HEK293 (cell line): ENCODE measurements at regions not wholly inside any gene's neighbourhood (a gene's known extent, or its start where the extent isn't known, plus 50 kb on each side); places are given as distances from the start of the nearest gene placed in this dataset.

Experiments
- CTCF ChIA-PET: fragments of 350-600 bp; formaldehyde crosslinking; extraction: SDS; loops from one replicate; lab custom pipeline; 2021; ENCODE audit warnings: antibody characterized with exemption; lab: Yijun Ruan, JAX
- POLR2A ChIA-PET: fragments of 300-600 bp; formaldehyde crosslinking; extraction: SDS; loops from one replicate; lab custom pipeline; 2020; ENCODE audit warnings: antibody characterized with exemption, inconsistent platforms; lab: Yijun Ruan, JAX
- H3K27ac ChIP-seq: fragments of 200-500 bp; sonication (Bioruptor generic); 2 replicates; pipeline ENCODE4 v1.5.1; 2014; ENCODE audit warnings: low read depth, low read length, control low read depth, inconsistent platforms; ENCODE audit errors: extremely low read depth
- H3K36me3 ChIP-seq, 2 experiments: fragments of 200-500 bp in 1 of 2; sonication (Bioruptor generic) in 1 of 2; 1 replicate in 1 of 2; 2 replicates in 1 of 2; pipeline ENCODE4 v1.5.1; 2014 to 2017; ENCODE audit warnings: inconsistent platforms in 2 of 2, low read length in 2 of 2; ENCODE audit not compliant: control insufficient read depth in 2 of 2, insufficient read depth in 1 of 2
- H3K4me1 ChIP-seq: fragments of 200-500 bp; sonication (Bioruptor generic); 2 replicates; pipeline ENCODE4 v1.5.1; 2014; ENCODE audit warnings: mild to moderate bottlenecking, low read length, inconsistent platforms; ENCODE audit not compliant: control insufficient read depth, insufficient read depth
- H3K4me3 ChIP-seq: 2 replicates; pipeline ENCODE4 v1.5.1; 2011; ENCODE audit warnings: low read depth, mild to moderate bottlenecking, control low read depth, low read length, moderate library complexity
- H3K9me3 ChIP-seq: fragments of 200-500 bp; sonication (Bioruptor generic); 2 replicates; pipeline ENCODE4 v1.5.1; 2014; ENCODE audit warnings: low read depth, low read length, inconsistent platforms; ENCODE audit not compliant: control insufficient read depth, insufficient read depth
- HOXD13 ChIP-seq: sonication (generic); formaldehyde crosslinking; IDR thresholded peaks from 2 replicates; pipeline ENCODE4 v1.8.0; 2022; ENCODE audit warnings: missing genetic modification reagents, borderline replicate concordance
- KLF9 ChIP-seq: fragments of 450-650 bp; formaldehyde crosslinking; IDR thresholded peaks from 2 replicates; pipeline ENCODE4 v1.5.1; 2016; ENCODE audit warnings: missing biosample characterization, missing genetic modification characterization, low read depth
- SALL2 ChIP-seq: fragments of 450-650 bp; formaldehyde crosslinking; IDR thresholded peaks from 2 replicates; pipeline ENCODE4 v1.5.0; 2017; ENCODE audit warnings: missing biosample characterization, mild to moderate bottlenecking, missing genetic modification characterization, borderline replicate concordance
- SCRT1 ChIP-seq: fragments of 450-650 bp; formaldehyde crosslinking; IDR thresholded peaks from 2 replicates; pipeline ENCODE4 v1.5.1; 2016; ENCODE audit warnings: missing biosample characterization, missing genetic modification characterization, borderline replicate concordance
- YY1 ChIP-seq: fragments of 450-650 bp; formaldehyde crosslinking; IDR thresholded peaks from 2 replicates; pipeline ENCODE4 v1.5.1; 2018; ENCODE audit warnings: missing biosample characterization, missing genetic modification characterization
- ZBTB21 ChIP-seq: fragments of 450-650 bp; formaldehyde crosslinking; IDR thresholded peaks from 2 replicates; pipeline ENCODE4 v1.5.1; 2017; ENCODE audit warnings: missing biosample characterization, missing genetic modification characterization
- ZEB2 ChIP-seq: fragments of 450-650 bp; formaldehyde crosslinking; IDR thresholded peaks from 2 replicates; pipeline ENCODE4 v1.5.1; 2016; ENCODE audit warnings: missing biosample characterization, missing genetic modification characterization
- ZNF10 ChIP-seq: fragments of 450-650 bp; formaldehyde crosslinking; IDR thresholded peaks from 2 replicates; pipeline ENCODE4 v1.5.1; 2017; ENCODE audit warnings: missing biosample characterization, missing genetic modification characterization
- ZNF157 ChIP-seq: fragments of 450-650 bp; formaldehyde crosslinking; IDR thresholded peaks from 2 replicates; pipeline ENCODE4 v1.5.1; 2016; ENCODE audit warnings: missing biosample characterization, missing genetic modification characterization
- ZNF174 ChIP-seq: fragments of 450-650 bp; formaldehyde crosslinking; IDR thresholded peaks from 2 replicates; pipeline ENCODE4 v1.5.0; 2017; ENCODE audit warnings: missing biosample characterization, mild to moderate bottlenecking, missing genetic modification characterization
- ZNF2 ChIP-seq: fragments of 450-650 bp; formaldehyde crosslinking; IDR thresholded peaks from 2 replicates; pipeline ENCODE4 v1.5.1; 2016; ENCODE audit warnings: missing biosample characterization, missing genetic modification characterization
- ZNF24 ChIP-seq: fragments of 450-650 bp; formaldehyde crosslinking; IDR thresholded peaks from 2 replicates; pipeline ENCODE4 v1.5.1; 2016; ENCODE audit warnings: missing biosample characterization, missing genetic modification characterization
- ZNF324 ChIP-seq: fragments of 450-650 bp; formaldehyde crosslinking; IDR thresholded peaks from 2 replicates; pipeline ENCODE4 v1.5.1; 2016; ENCODE audit warnings: missing biosample characterization, missing genetic modification characterization
- ZNF366 ChIP-seq: fragments of 450-650 bp; formaldehyde crosslinking; conservative IDR thresholded peaks from 2 replicates; pipeline ENCODE4 v1.5.1; 2016; ENCODE audit warnings: missing biosample characterization, missing genetic modification characterization
- ZNF391 ChIP-seq: fragments of 450-650 bp; formaldehyde crosslinking; IDR thresholded peaks from 2 replicates; pipeline ENCODE4 v1.5.1; 2016; ENCODE audit warnings: low read depth, missing biosample characterization, missing genetic modification characterization, borderline replicate concordance
- ZNF394 ChIP-seq: fragments of 450-650 bp; formaldehyde crosslinking; IDR thresholded peaks from 2 replicates; pipeline ENCODE4 v1.5.1; 2016; ENCODE audit warnings: missing biosample characterization, missing genetic modification characterization, mild to moderate bottlenecking, moderate library complexity, borderline replicate concordance
- ZNF404 ChIP-seq: fragments of 450-650 bp; formaldehyde crosslinking; IDR thresholded peaks from 2 replicates; pipeline ENCODE4 v1.5.1; 2017; ENCODE audit warnings: missing biosample characterization, missing genetic modification characterization
- ZNF433 ChIP-seq: fragments of 450-650 bp; formaldehyde crosslinking; IDR thresholded peaks from 2 replicates; pipeline ENCODE4 v1.5.1; 2016; ENCODE audit warnings: missing biosample characterization, missing genetic modification characterization, low read depth
- ZNF501 ChIP-seq: fragments of 450-650 bp; formaldehyde crosslinking; IDR thresholded peaks from 2 replicates; pipeline ENCODE4 v1.5.1; 2016; ENCODE audit warnings: missing biosample characterization, missing genetic modification characterization
- ZNF529 ChIP-seq: fragments of 450-650 bp; formaldehyde crosslinking; IDR thresholded peaks from 2 replicates; pipeline ENCODE4 v1.5.1; 2017; ENCODE audit warnings: missing genetic modification characterization, missing biosample characterization; ENCODE audit not compliant: insufficient replicate concordance
- ZNF776 ChIP-seq: fragments of 450-650 bp; formaldehyde crosslinking; IDR thresholded peaks from 2 replicates; pipeline ENCODE4 v1.5.0; 2017; ENCODE audit warnings: missing biosample characterization, missing genetic modification characterization, borderline replicate concordance
- ZSCAN23 ChIP-seq: fragments of 450-650 bp; formaldehyde crosslinking; IDR thresholded peaks from 2 replicates; pipeline ENCODE4 v1.5.1; 2016; ENCODE audit warnings: missing biosample characterization, missing genetic modification characterization
- TF ChIP-seq, protein P1 (sequence below): fragments of 450-650 bp; formaldehyde crosslinking; IDR thresholded peaks from 2 replicates; pipeline ENCODE4 v1.5.1; 2016; ENCODE audit warnings: missing biosample characterization, missing genetic modification characterization
- TF ChIP-seq, protein P2 (sequence below): fragments of 450-650 bp; formaldehyde crosslinking; IDR thresholded peaks from 2 replicates; pipeline ENCODE4 v1.5.1; 2016; ENCODE audit warnings: missing biosample characterization, missing genetic modification characterization
- TF ChIP-seq, protein P3 (sequence below): fragments of 450-650 bp; formaldehyde crosslinking; IDR thresholded peaks from 2 replicates; pipeline ENCODE4 v1.5.1; 2017; ENCODE audit warnings: missing biosample characterization, missing genetic modification characterization
- TF ChIP-seq, protein P4 (sequence below): fragments of 450-650 bp; formaldehyde crosslinking; IDR thresholded peaks from 2 replicates; pipeline ENCODE4 v1.5.1; 2017; ENCODE audit warnings: missing biosample characterization, missing genetic modification characterization
- TF ChIP-seq, protein P5 (sequence below): fragments of 450-650 bp; formaldehyde crosslinking; IDR thresholded peaks from 2 replicates; pipeline ENCODE4 v1.5.0; 2017; ENCODE audit warnings: missing biosample characterization, missing genetic modification characterization, borderline replicate concordance

DNA sequence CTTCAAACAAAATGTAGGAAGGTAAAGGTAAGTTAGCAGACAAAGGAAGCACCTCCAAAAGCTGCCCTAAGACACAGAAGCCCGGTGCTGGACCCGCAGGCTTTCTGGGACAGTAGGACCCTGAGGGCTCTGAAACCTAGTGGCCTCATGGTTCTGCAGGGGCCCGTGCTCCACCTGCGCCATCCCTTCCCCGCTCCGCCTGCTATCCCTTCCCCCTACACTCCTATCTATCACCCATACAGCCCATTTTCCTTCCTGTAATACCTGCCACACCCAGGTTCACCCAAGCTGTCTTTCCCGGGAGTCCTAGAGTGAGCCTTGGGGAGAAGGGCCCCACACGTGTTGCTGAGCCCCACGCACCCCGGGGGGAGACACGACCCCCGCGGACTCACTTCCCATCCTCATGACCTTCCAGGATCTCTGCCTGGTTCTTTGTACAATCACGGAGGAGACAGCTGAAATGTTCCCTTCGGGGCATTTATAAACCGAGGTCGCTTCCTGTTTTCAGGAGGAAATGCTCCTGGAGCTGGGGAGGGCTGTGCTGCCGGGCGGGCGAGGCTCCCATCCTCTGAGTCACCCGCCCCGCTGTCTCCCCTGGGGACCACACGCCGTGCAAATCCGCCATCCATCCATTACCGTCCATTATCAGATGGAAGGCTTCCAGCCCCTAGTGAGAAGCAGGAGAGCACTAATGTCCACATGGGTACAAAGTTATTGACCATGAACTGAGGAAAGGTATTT lies 251.7 kb upstream of the PITRM1 start (continued):
- TF ChIP-seq, protein P1, sequence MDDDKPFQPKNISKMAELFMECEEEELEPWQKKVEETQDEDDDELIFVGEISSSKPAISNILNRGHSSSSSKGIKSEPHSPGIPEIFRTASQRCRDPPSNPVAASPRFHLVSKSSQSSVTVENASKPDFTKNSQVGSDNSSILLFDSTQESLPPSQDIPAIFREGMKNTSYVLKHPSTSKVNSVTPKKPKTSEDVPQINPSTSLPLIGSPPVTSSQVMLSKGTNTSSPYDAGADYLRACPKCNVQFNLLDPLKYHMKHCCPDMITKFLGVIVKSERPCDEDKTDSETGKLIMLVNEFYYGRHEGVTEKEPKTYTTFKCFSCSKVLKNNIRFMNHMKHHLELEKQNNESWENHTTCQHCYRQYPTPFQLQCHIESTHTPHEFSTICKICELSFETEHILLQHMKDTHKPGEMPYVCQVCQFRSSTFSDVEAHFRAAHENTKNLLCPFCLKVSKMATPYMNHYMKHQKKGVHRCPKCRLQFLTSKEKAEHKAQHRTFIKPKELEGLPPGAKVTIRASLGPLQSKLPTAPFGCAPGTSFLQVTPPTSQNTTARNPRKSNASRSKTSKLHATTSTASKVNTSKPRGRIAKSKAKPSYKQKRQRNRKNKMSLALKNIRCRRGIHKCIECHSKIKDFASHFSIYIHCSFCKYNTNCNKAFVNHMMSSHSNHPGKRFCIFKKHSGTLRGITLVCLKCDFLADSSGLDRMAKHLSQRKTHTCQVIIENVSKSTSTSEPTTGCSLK, result no peak
- TF ChIP-seq ZNF10 (tag by site-specific recombination) (0 out of 2 replicates have a peak, but pooled peaks have one; percentile 20), ZBTB21 (tag by site-specific recombination) (no peak), ZNF394 (tag by site-specific recombination) (no peak), HOXD13 (CRISPR knock-in tag) (no peak), ZNF501 (no peak), SALL2 (no peak), ZNF24 (tag by site-specific recombination) (no peak), ZEB2 (0 out of 2 replicates have a peak, but pooled peaks have one; percentile 34), YY1 (tag by site-specific recombination) (no peak), ZNF529 (tag by site-specific recombination) (no peak), KLF9 (tag by site-specific recombination) (no peak), ZNF776 (tag by site-specific recombination) (no peak), SCRT1 (tag by site-specific recombination) (no peak), ZSCAN23 (tag by site-specific recombination) (no peak), ZNF433 (tag by site-specific recombination) (no peak)
- TF ChIP-seq, protein P2, sequence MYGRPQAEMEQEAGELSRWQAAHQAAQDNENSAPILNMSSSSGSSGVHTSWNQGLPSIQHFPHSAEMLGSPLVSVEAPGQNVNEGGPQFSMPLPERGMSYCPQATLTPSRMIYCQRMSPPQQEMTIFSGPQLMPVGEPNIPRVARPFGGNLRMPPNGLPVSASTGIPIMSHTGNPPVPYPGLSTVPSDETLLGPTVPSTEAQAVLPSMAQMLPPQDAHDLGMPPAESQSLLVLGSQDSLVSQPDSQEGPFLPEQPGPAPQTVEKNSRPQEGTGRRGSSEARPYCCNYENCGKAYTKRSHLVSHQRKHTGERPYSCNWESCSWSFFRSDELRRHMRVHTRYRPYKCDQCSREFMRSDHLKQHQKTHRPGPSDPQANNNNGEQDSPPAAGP (tag by site-specific recombination), result no peak
- TF ChIP-seq, protein P3, sequence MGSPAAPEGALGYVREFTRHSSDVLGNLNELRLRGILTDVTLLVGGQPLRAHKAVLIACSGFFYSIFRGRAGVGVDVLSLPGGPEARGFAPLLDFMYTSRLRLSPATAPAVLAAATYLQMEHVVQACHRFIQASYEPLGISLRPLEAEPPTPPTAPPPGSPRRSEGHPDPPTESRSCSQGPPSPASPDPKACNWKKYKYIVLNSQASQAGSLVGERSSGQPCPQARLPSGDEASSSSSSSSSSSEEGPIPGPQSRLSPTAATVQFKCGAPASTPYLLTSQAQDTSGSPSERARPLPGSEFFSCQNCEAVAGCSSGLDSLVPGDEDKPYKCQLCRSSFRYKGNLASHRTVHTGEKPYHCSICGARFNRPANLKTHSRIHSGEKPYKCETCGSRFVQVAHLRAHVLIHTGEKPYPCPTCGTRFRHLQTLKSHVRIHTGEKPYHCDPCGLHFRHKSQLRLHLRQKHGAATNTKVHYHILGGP (tag by site-specific recombination), result no peak
- TF ChIP-seq, protein P4, sequence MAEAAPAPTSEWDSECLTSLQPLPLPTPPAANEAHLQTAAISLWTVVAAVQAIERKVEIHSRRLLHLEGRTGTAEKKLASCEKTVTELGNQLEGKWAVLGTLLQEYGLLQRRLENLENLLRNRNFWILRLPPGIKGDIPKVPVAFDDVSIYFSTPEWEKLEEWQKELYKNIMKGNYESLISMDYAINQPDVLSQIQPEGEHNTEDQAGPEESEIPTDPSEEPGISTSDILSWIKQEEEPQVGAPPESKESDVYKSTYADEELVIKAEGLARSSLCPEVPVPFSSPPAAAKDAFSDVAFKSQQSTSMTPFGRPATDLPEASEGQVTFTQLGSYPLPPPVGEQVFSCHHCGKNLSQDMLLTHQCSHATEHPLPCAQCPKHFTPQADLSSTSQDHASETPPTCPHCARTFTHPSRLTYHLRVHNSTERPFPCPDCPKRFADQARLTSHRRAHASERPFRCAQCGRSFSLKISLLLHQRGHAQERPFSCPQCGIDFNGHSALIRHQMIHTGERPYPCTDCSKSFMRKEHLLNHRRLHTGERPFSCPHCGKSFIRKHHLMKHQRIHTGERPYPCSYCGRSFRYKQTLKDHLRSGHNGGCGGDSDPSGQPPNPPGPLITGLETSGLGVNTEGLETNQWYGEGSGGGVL (tag by site-specific recombination), result no peak

DNA sequence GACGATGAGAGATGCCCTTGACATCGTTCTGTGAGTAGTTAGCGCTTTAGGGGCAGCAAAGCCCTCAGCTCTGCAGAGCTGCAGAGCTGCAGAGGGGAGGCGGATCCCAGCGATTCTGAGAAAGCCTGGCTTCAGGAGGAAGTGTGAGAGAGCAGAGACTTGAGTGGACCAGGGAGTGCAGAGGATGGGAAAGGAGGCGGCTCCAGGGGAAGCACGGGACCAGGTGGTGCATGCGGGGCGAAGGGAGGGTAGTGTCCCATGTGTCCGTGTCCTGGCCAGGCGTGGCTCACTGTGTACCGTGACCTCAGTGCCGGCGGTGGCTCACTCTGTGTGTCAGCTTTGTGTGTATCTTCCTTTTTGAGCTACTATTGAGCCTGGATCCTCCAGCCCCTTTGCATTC lies 250.8 kb upstream of the PITRM1 start:
- Histone ChIP-seq H3K4me3 (no peak overlapping the region), H3K36me3 (no peaks in the 10 kb centered on the region), H3K4me1 (peaks cover 2% of the 10 kb centered on the region), H3K9me3 (no peaks in the 10 kb centered on the region), H3K27ac (no peak overlapping the region)
- ChIA-PET POLR2A (no interaction called here), CTCF (interaction anchor here (0.6 kb wide), 1 partner anchor 144 kb away, joined by 3 read pairs; no protein-coding TSS in a partner anchor)
- no peak for TF ChIP-seq ZNF391
- TF ChIP-seq ZNF157 (tag by site-specific recombination), result no peak
- no peak for TF ChIP-seq ZNF404 (tag by site-specific recombination)
- no peak for TF ChIP-seq ZBTB21 (tag by site-specific recombination)
- TF ChIP-seq ZNF2 (tag by site-specific recombination), result no peak
- TF ChIP-seq ZNF324 (tag by site-specific recombination), result no peak
- no peak for TF ChIP-seq ZNF174
- TF ChIP-seq, protein P5, sequence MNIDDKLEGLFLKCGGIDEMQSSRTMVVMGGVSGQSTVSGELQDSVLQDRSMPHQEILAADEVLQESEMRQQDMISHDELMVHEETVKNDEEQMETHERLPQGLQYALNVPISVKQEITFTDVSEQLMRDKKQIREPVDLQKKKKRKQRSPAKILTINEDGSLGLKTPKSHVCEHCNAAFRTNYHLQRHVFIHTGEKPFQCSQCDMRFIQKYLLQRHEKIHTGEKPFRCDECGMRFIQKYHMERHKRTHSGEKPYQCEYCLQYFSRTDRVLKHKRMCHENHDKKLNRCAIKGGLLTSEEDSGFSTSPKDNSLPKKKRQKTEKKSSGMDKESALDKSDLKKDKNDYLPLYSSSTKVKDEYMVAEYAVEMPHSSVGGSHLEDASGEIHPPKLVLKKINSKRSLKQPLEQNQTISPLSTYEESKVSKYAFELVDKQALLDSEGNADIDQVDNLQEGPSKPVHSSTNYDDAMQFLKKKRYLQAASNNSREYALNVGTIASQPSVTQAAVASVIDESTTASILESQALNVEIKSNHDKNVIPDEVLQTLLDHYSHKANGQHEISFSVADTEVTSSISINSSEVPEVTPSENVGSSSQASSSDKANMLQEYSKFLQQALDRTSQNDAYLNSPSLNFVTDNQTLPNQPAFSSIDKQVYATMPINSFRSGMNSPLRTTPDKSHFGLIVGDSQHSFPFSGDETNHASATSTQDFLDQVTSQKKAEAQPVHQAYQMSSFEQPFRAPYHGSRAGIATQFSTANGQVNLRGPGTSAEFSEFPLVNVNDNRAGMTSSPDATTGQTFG, result no peak
- TF ChIP-seq ZNF366 (tag by site-specific recombination), result no peak
